ENCODE measurements at regions not wholly inside any gene's neighbourhood (a gene's known extent, or its start where the extent isn't known, plus 50 kb on each side); places are given as distances from the start of the nearest gene placed in this dataset.

DNA sequence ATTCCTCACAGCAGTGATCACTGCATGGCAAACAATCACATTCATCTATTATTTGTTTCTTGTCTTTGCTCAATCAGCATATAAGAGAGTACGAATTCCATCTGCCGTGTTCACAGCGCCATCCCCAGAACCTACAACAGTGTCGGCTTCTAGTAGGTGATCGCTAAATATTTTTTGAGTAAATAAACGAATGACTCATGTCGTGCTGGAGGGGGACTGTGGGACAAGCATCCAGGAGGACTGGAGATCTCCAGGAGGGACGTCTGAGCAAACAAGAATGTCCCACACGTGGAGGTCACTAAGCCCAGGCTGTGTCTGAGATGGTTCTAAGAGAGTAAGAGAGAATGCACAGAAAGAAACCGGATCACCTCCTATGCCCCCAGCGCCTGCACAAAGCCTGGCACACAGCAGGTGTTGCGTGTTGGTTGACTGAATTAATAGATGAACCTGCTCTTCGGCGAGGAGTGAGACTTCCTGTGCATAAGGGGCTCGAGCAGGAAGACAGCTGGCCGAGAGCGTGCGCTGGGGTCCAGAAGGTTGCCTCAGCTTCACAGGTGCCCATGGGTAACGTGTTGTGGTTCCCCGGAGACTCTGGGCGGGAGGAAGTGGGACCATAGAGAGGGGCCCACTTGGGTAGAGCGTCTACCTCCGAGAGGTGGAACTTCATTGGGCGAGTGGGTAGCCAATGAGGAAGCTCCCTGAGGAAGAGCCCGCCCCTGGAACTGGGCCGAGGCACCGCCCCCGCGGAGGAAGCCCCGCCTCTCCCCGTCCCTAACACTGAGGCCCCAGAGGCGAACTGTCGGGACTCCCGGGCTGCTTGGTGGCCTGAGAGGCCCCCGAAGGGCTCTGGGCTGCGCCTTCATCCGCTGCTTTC, 193.0 kb downstream of the MELK start:
- TF ChIP-seq, protein P1, sequence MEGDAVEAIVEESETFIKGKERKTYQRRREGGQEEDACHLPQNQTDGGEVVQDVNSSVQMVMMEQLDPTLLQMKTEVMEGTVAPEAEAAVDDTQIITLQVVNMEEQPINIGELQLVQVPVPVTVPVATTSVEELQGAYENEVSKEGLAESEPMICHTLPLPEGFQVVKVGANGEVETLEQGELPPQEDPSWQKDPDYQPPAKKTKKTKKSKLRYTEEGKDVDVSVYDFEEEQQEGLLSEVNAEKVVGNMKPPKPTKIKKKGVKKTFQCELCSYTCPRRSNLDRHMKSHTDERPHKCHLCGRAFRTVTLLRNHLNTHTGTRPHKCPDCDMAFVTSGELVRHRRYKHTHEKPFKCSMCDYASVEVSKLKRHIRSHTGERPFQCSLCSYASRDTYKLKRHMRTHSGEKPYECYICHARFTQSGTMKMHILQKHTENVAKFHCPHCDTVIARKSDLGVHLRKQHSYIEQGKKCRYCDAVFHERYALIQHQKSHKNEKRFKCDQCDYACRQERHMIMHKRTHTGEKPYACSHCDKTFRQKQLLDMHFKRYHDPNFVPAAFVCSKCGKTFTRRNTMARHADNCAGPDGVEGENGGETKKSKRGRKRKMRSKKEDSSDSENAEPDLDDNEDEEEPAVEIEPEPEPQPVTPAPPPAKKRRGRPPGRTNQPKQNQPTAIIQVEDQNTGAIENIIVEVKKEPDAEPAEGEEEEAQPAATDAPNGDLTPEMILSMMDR (conservative IDR thresholded peaks at IDR 0.05), result no peak
- no peak for TF ChIP-seq ZFX (IDR thresholded peaks at IDR 0.05)

All from C4-2B (cell line).